NCI-H128 (cell line): ENCODE measurements at regions not wholly inside any gene's neighbourhood (a gene's known extent, or its start where the extent isn't known, plus 50 kb on each side); places are given as distances from the start of the nearest gene placed in this dataset.
"Not testable (repeated sequence)": the region's sequence is repeated elsewhere in the genome, so short reads cannot be mapped to it uniquely, and the experiment has no call there.

Experiments
- DNase-seq: peaks from one replicate; lab custom pipeline; 2025; ENCODE audit not compliant: unreplicated experiment; lab: John Stamatoyannopoulos, UW

GRCh38 chr5:103783669-103784068 is 221.1 kb upstream of the NUDT12 start:
- no peak for DNase-seq

- no peak for DNase-seq
These were observed 218.2 kb upstream of the NUDT12 start for GRCh38 chr5:103780794-103781193.

GRCh38 chr5:103774721-103775120 is 212.1 kb upstream of the NUDT12 start:
- DNase-seq, result no peak

- DNase-seq, result no peak
These were observed 209.7 kb upstream of the NUDT12 start for GRCh38 chr5:103772248-103772647.

GRCh38 chr5:103764403-103764802 is 201.8 kb upstream of the NUDT12 start:
- no peak for DNase-seq

- DNase-seq, result no peak
These were observed 196.4 kb upstream of the NUDT12 start for GRCh38 chr5:103758996-103759395.

- DNase-seq, result no peak
These were observed 193.4 kb upstream of the NUDT12 start for GRCh38 chr5:103755974-103756373.

- DNase-seq, result no peak
These were observed 182.9 kb upstream of the NUDT12 start for GRCh38 chr5:103745353-103746065.

- no peak for DNase-seq
These were observed 181.6 kb upstream of the NUDT12 start for GRCh38 chr5:103744159-103744558.

GRCh38 chr5:103743421-103743820 is 180.8 kb upstream of the NUDT12 start:
- no peak for DNase-seq

- no peak for DNase-seq
These were observed 179.4 kb upstream of the NUDT12 start for GRCh38 chr5:103741984-103742383.

GRCh38 chr5:103736343-103736742 is 173.8 kb upstream of the NUDT12 start:
- not testable (repeated sequence) for DNase-seq

- no peak for DNase-seq
These were observed 161.7 kb upstream of the NUDT12 start for GRCh38 chr5:103724271-103724670.

GRCh38 chr5:103721183-103721582 is 158.6 kb upstream of the NUDT12 start:
- DNase-seq, result no peak

- DNase-seq, result no peak
These were observed 155.5 kb upstream of the NUDT12 start for GRCh38 chr5:103718108-103718507.

- DNase-seq, result no peak
These were observed 146.0 kb upstream of the NUDT12 start for GRCh38 chr5:103708601-103709000.

GRCh38 chr5:103706939-103707682 is 144.5 kb upstream of the NUDT12 start:
- DNase-seq, result peak; percentile 32

- no peak for DNase-seq
These were observed 141.0 kb upstream of the NUDT12 start for GRCh38 chr5:103703617-103704016.

- DNase-seq, result no peak
These were observed 130.9 kb upstream of the NUDT12 start for GRCh38 chr5:103693517-103693916.

GRCh38 chr5:103690676-103691075 is 128.1 kb upstream of the NUDT12 start:
- no peak for DNase-seq

GRCh38 chr5:103679873-103680272 is 117.3 kb upstream of the NUDT12 start:
- DNase-seq, result no peak

- not testable (repeated sequence) for DNase-seq
These were observed 113.6 kb upstream of the NUDT12 start for GRCh38 chr5:103676198-103676597.

GRCh38 chr5:103674739-103675138 is 112.2 kb upstream of the NUDT12 start:
- no peak for DNase-seq
